ENCODE measurements at regions not wholly inside any gene's neighbourhood (a gene's known extent, or its start where the extent isn't known, plus 50 kb on each side); places are given as distances from the start of the nearest gene placed in this dataset.

DNA sequence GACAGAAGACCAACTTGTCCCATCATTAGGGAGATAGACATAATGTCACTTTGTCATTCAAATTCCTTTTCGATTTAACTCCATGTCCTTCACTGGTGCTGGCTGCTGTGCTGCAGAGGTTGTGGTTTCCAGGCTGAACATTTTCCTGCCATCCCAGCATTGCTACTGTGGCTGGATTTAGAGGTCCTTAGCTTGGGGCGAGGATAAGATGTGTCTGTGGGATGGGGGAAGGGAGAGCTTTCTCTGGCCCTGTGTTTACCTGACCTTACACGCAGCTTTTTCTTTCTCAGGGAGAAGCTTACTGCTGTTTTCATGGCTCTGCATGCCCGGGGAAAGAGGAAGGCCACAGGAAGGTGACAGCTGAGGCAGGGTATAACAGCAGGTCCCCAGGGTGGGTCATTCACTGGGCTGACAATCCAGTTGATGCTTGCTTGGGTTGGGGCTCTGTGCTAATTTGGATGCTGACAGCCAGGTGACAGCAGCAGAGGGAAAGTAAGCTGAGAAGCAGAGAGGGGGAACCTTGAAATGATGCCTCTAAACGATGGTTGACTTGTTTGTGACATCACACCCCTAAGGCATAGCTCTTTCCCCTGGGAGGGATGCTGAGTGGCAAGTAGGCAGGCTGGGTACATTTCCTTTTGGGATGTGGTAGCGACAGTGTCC lies 326.9 kb upstream of the CTNNB1 start:
- H3K9me3 ChIP-seq (ENCODE audit: control insufficient read depth, insufficient read depth, low read length): no peaks in the 10 kb centered on the region
- H3K9ac ChIP-seq (ENCODE audit: low read depth, low read length): no peak overlapping the region
- H3K36me3 ChIP-seq (ENCODE audit: control insufficient read depth, insufficient read depth, low read length): no peaks in the 10 kb centered on the region
- no peaks in the 10 kb centered on the region; the same call in 1 of the 2 replicates for H3K4me1 ChIP-seq (ENCODE audit: control insufficient read depth, insufficient read depth, low read length)
- H3K27ac ChIP-seq (ENCODE audit: low read depth, low read length): no peak overlapping the region
- no peaks in the 10 kb centered on the region for H3K27me3 ChIP-seq (ENCODE audit: control insufficient read depth, insufficient read depth, low read length)
- no peak overlapping the region for H3K4me3 ChIP-seq (ENCODE audit: low read depth, low read length)

DNA sequence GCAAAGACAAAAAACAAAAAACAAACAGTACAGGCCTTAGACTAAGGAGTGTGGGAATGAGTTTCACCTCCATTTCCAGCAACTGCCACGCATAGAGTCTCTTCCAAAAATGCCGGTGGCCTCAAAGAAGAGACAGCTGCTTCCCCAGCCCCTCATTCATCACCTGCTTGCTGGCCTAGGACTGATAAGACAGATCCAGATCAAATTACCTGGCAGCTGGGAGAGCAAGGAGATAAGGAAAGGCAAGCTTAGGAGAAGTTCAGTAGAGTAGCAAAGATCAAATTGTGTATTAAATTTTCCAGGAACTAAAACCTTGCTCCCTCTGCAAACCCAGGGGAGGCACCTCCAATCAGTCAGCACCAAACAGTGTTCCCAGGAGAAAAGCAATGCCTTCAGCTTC lies 325.8 kb upstream of the CTNNB1 start:
- Histone ChIP-seq H3K27me3 (ENCODE audit: control insufficient read depth, insufficient read depth, low read length) (no peaks in the 10 kb centered on the region), H3K4me3 (ENCODE audit: low read depth, low read length) (no peak overlapping the region), H3K9me3 (ENCODE audit: control insufficient read depth, insufficient read depth, low read length) (no peaks in the 10 kb centered on the region), H3K27ac (ENCODE audit: low read depth, low read length) (no peak overlapping the region), H3K4me1 (ENCODE audit: control insufficient read depth, insufficient read depth, low read length) (no peaks in the 10 kb centered on the region; the same call in 1 of the 2 replicates), H3K9ac (ENCODE audit: low read depth, low read length) (no peak overlapping the region), H3K36me3 (ENCODE audit: control insufficient read depth, insufficient read depth, low read length) (no peaks in the 10 kb centered on the region)

GRCh38 chr3:40873934-40874699 lies 325.2 kb upstream of the CTNNB1 start:
- no peak overlapping the region for H3K9ac ChIP-seq (ENCODE audit: low read depth, low read length)
- no peak overlapping the region for H3K4me3 ChIP-seq (ENCODE audit: low read depth, low read length)
- no peaks in the 10 kb centered on the region for H3K36me3 ChIP-seq (ENCODE audit: control insufficient read depth, insufficient read depth, low read length)

GRCh38 chr3:40875581-40875980 lies 323.7 kb upstream of the CTNNB1 start:
- no peaks in the 10 kb centered on the region for H3K36me3 ChIP-seq (ENCODE audit: control insufficient read depth, insufficient read depth, low read length)
- no peak overlapping the region for H3K9ac ChIP-seq (ENCODE audit: low read depth, low read length)
- H3K4me1 ChIP-seq (ENCODE audit: control insufficient read depth, insufficient read depth, low read length): no peaks in the 10 kb centered on the region; the same call in 1 of the 2 replicates
- no peak overlapping the region for H3K4me3 ChIP-seq (ENCODE audit: low read depth, low read length)
- no peaks in the 10 kb centered on the region for H3K27me3 ChIP-seq (ENCODE audit: control insufficient read depth, insufficient read depth, low read length)
- no peak overlapping the region for H3K27ac ChIP-seq (ENCODE audit: low read depth, low read length)
- no peaks in the 10 kb centered on the region for H3K9me3 ChIP-seq (ENCODE audit: control insufficient read depth, insufficient read depth, low read length)

More at GRCh38 chr3:40873934-40874699, 325.2 kb upstream of the CTNNB1 start:
- Histone ChIP-seq H3K9me3 (ENCODE audit: control insufficient read depth, insufficient read depth, low read length) (no peaks in the 10 kb centered on the region), H3K4me1 (ENCODE audit: control insufficient read depth, insufficient read depth, low read length) (no peaks in the 10 kb centered on the region; the same call in 1 of the 2 replicates), H3K27ac (ENCODE audit: low read depth, low read length) (no peak overlapping the region), H3K27me3 (ENCODE audit: control insufficient read depth, insufficient read depth, low read length) (no peaks in the 10 kb centered on the region)

DNA sequence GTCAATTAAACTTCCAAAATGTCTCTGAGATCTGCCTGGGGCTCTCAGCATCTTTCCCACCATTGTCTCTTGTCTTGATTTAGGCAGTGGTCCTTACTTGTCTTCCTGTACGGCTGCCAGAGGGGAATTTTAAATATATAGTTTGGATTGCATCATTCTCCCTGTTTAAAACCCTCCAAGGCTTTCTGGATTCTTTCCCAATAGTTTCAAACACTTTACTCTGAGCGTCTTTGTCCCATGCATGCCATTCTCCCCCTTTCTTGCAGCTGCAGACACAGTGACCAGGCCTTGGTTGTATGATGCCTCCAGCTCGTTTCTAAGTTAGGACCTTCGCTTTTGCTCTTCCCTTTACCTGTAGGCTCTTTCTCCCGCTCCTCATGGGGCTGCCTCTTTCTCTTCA lies 323.3 kb upstream of the CTNNB1 start:
- H3K27me3 ChIP-seq (ENCODE audit: control insufficient read depth, insufficient read depth, low read length): no peaks in the 10 kb centered on the region
- H3K36me3 ChIP-seq (ENCODE audit: control insufficient read depth, insufficient read depth, low read length): no peaks in the 10 kb centered on the region
- H3K9me3 ChIP-seq (ENCODE audit: control insufficient read depth, insufficient read depth, low read length): no peaks in the 10 kb centered on the region
- no peak overlapping the region for H3K4me3 ChIP-seq (ENCODE audit: low read depth, low read length)
- no peaks in the 10 kb centered on the region; the same call in 1 of the 2 replicates for H3K4me1 ChIP-seq (ENCODE audit: control insufficient read depth, insufficient read depth, low read length)
- H3K9ac ChIP-seq (ENCODE audit: low read depth, low read length): no peak overlapping the region
- H3K27ac ChIP-seq (ENCODE audit: low read depth, low read length): no peak overlapping the region

DNA sequence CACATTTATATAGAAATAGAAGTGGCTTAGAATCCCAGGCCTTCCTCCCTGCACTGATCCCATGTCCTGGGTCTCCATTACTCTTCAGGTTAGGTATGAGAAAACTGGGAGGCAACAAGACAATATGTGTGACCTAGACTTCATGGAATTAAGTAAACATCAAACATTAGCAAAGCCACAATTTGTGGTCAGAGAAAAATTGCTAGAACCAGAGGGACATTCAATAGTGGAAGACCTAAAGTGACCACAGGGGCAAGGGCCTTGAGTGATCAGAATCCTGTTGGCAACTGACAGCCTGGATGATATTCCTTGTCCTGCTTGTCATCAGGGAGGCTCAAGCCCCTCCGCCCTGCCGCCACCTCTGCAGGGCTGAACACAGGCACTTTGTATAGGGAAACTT lies 322.8 kb upstream of the CTNNB1 start:
- Histone ChIP-seq H3K27ac (ENCODE audit: low read depth, low read length) (no peak overlapping the region), H3K4me3 (ENCODE audit: low read depth, low read length) (no peak overlapping the region), H3K9ac (ENCODE audit: low read depth, low read length) (no peak overlapping the region), H3K27me3 (ENCODE audit: control insufficient read depth, insufficient read depth, low read length) (no peaks in the 10 kb centered on the region), H3K4me1 (ENCODE audit: control insufficient read depth, insufficient read depth, low read length) (no peaks in the 10 kb centered on the region; the same call in 1 of the 2 replicates), H3K9me3 (ENCODE audit: control insufficient read depth, insufficient read depth, low read length) (no peaks in the 10 kb centered on the region), H3K36me3 (ENCODE audit: control insufficient read depth, insufficient read depth, low read length) (no peaks in the 10 kb centered on the region)

DNA sequence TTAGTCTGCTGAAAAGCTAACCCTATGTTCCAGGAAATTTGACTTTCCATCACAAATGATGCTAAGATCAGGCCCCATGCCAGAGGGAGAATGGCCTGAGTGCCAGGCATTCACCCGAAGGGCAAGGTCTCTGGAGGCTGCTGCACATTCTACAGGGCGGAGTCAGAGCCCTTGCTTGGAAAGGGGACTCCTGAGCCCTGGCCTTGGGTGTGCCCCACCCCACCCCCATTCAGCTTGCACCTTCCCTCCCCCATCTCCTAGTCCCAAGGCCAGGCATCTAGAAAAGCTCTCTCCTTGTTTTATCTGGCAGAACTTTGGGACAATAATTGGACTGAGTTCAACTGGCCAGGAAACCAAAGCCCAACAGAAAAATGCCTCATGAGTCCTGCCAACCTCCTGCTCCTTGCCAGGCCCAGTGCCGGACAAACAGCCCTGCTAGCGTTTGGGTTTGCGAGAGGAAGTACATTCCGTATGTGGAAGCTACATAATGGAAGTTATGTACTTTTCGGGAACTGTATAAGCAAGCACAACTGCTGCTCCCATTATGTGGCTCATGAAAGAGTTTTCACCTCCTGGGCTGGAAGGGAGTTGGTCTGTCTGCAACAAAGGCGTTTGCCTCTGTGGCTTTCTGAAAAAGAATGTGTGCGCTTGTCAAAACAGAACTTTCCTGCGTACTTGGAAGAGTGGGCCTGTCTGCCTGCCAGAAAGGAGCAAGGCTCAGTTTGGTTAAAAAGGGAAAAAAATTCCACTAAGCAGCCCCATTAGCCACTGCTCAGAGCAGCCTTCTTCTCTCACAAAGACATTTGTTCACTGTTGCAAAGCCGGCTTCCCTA lies 321.5 kb upstream of the CTNNB1 start:
- H3K9ac ChIP-seq (ENCODE audit: low read depth, low read length): no peak overlapping the region
- H3K4me1 ChIP-seq (ENCODE audit: control insufficient read depth, insufficient read depth, low read length): no peaks in the 10 kb centered on the region; the same call in 1 of the 2 replicates
- H3K27ac ChIP-seq (ENCODE audit: low read depth, low read length): no peak overlapping the region
- no peaks in the 10 kb centered on the region for H3K9me3 ChIP-seq (ENCODE audit: control insufficient read depth, insufficient read depth, low read length)
- no peaks in the 10 kb centered on the region for H3K27me3 ChIP-seq (ENCODE audit: control insufficient read depth, insufficient read depth, low read length)
- H3K4me3 ChIP-seq (ENCODE audit: low read depth, low read length): no peak overlapping the region
- H3K36me3 ChIP-seq (ENCODE audit: control insufficient read depth, insufficient read depth, low read length): no peaks in the 10 kb centered on the region

DNA sequence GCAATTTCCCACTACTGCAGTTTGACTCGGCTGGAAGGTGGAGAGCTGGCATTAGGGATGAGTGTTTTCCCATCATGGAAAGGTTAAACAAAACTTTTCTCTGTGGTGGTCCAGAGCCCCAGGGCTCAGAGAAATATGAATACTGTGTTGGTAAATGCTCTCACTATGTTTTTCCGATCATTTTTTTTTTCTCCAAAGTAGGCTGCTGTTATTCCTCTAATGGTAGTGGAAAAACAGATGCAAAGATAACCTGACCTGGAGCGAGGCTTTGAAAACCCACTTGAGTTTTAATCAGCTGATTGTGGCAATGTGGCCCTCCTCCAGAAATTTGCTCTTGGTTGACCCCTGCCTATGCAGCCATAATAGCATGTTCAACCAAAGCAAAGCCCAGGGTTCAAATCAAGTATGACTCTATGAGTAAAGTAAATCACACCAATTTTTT lies 320.8 kb upstream of the CTNNB1 start:
- Histone ChIP-seq H3K9me3 (ENCODE audit: control insufficient read depth, insufficient read depth, low read length) (no peaks in the 10 kb centered on the region), H3K4me3 (ENCODE audit: low read depth, low read length) (no peak overlapping the region), H3K4me1 (ENCODE audit: control insufficient read depth, insufficient read depth, low read length) (no peaks in the 10 kb centered on the region; the same call in 1 of the 2 replicates), H3K36me3 (ENCODE audit: control insufficient read depth, insufficient read depth, low read length) (no peaks in the 10 kb centered on the region), H3K27ac (ENCODE audit: low read depth, low read length) (no peak overlapping the region), H3K9ac (ENCODE audit: low read depth, low read length) (no peak overlapping the region), H3K27me3 (ENCODE audit: control insufficient read depth, insufficient read depth, low read length) (no peaks in the 10 kb centered on the region)

- H3K27me3 ChIP-seq (ENCODE audit: control insufficient read depth, insufficient read depth, low read length): no peaks in the 10 kb centered on the region
- no peaks in the 10 kb centered on the region for H3K36me3 ChIP-seq (ENCODE audit: control insufficient read depth, insufficient read depth, low read length)
- H3K9me3 ChIP-seq (ENCODE audit: control insufficient read depth, insufficient read depth, low read length): no peaks in the 10 kb centered on the region
- no peak overlapping the region for H3K4me3 ChIP-seq (ENCODE audit: low read depth, low read length)
- H3K27ac ChIP-seq (ENCODE audit: low read depth, low read length): no peak overlapping the region
- no peaks in the 10 kb centered on the region for H3K4me1 ChIP-seq (ENCODE audit: control insufficient read depth, insufficient read depth, low read length)
- H3K9ac ChIP-seq (ENCODE audit: low read depth, low read length): no peak overlapping the region
Measured at GRCh38 chr3:40885430-40885829, 313.9 kb upstream of the CTNNB1 start.

- no peaks in the 10 kb centered on the region for H3K27me3 ChIP-seq (ENCODE audit: control insufficient read depth, insufficient read depth, low read length)
- no peaks in the 10 kb centered on the region for H3K4me1 ChIP-seq (ENCODE audit: control insufficient read depth, insufficient read depth, low read length)
- H3K9me3 ChIP-seq (ENCODE audit: control insufficient read depth, insufficient read depth, low read length): no peaks in the 10 kb centered on the region
- no peak overlapping the region for H3K4me3 ChIP-seq (ENCODE audit: low read depth, low read length)
- H3K27ac ChIP-seq (ENCODE audit: low read depth, low read length): no peak overlapping the region
- no peaks in the 10 kb centered on the region for H3K36me3 ChIP-seq (ENCODE audit: control insufficient read depth, insufficient read depth, low read length)
- no peak overlapping the region for H3K9ac ChIP-seq (ENCODE audit: low read depth, low read length)
Measured at GRCh38 chr3:40886660-40887425, 312.5 kb upstream of the CTNNB1 start.
